OCI-LY7 (cell line): ENCODE measurements at regions not wholly inside any gene's neighbourhood (a gene's known extent, or its start where the extent isn't known, plus 50 kb on each side); places are given as distances from the start of the nearest gene placed in this dataset.

Experiments used
- CTCF ChIP-seq: fragments of 200-600 bp; sonication (generic); conservative IDR thresholded peaks from 2 replicates; pipeline ENCODE4 v1.5.1; 2014; ENCODE audit warnings: mild to moderate bottlenecking, antibody characterized with exemption, low read length, moderate library complexity, mixed read lengths
- EZH2phosphoT487 ChIP-seq: fragments of 200-600 bp; sonication (generic); IDR thresholded peaks from 2 replicates; pipeline ENCODE4 v1.6.1; 2018; ENCODE audit warnings: low read depth, borderline replicate concordance, mild to moderate bottlenecking, mixed run types, antibody characterized with exemption, low read length, moderate library complexity, mixed read lengths

DNA sequence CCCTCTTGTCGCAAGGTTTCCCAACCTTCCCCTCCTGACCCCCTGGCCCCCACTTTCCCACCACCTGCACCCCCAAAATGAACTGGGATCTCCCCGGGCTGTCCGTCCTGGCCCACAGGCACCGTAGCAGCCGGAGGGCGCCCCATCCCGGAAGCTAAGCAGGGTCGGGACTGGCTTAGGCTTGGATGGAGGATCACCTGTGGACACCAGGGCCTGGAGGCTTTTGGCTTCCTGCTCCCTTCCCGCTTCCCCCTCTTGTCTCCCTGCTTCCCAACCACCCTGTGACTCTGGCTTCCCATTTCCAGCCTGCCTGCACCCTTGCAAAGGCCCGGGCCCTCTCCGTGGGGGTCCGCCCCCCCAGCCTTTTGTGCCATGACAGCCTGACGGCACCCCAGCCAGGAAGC lies 2291.3 kb downstream of the TP53TG3F start:
- TF ChIP-seq CTCF (no peak), EZH2phosphoT487 (no peak)
